GM23338 (cell line): ENCODE measurements at regions not wholly inside any gene's neighbourhood (a gene's known extent, or its start where the extent isn't known, plus 50 kb on each side); places are given as distances from the start of the nearest gene placed in this dataset.

ENCODE experiments used
- CREB1 ChIP-seq: fragments of 250-450 bp; sonication (Bioruptor Pico); IDR thresholded peaks from 2 replicates; pipeline ENCODE4 v1.5.0; 2020; ENCODE audit warnings: low read depth, mild to moderate bottlenecking, moderate library complexity
- CTCF ChIP-seq, 2 experiments: fragments of 200-600 bp in 1 of 2; sonication (generic) in 1 of 2; conservative IDR thresholded peaks; 2 replicates each; pipeline versions ENCODE4 v1.5.1 to v1.6.1; 2016 to 2017; ENCODE audit warnings: antibody characterized with exemption in 2 of 2, low read depth in 2 of 2, mild to moderate bottlenecking in 2 of 2, moderate library complexity in 1 of 2
- EZH2 ChIP-seq: fragments of 200-600 bp; sonication (generic); IDR thresholded peaks from one replicate; pipeline ENCODE4 v1.8.0; 2017; ENCODE audit warnings: antibody characterized with exemption, mild to moderate bottlenecking, low read depth; ENCODE audit not compliant: unreplicated experiment

- TF ChIP-seq CTCF (conservative IDR thresholded peaks at IDR 0.05; ENCODE audit: low read depth in 2 of 2) (no peak), EZH2 (no peak), CREB1 (CRISPR knock-in tag) (no peak)
These were observed 100.5 kb upstream of the STXBP6 start for GRCh38 chr14:25150401-25150800.
